Endometrial microvascular endothelial cells (primary cell): ENCODE measurements at regions not wholly inside any gene's neighbourhood (a gene's known extent, or its start where the extent isn't known, plus 50 kb on each side); places are given as distances from the start of the nearest gene placed in this dataset.

ENCODE experiments used
- in situ Hi-C: cut with HindIII; loops from 2 replicates; pipeline ENCODE4 v1.10.0; 2017; ENCODE audit warnings: low sequenced_read_pairs, low pct_unique_long_range_greater_than_20kb; ENCODE audit errors: inconsistent ontology term

DNA sequence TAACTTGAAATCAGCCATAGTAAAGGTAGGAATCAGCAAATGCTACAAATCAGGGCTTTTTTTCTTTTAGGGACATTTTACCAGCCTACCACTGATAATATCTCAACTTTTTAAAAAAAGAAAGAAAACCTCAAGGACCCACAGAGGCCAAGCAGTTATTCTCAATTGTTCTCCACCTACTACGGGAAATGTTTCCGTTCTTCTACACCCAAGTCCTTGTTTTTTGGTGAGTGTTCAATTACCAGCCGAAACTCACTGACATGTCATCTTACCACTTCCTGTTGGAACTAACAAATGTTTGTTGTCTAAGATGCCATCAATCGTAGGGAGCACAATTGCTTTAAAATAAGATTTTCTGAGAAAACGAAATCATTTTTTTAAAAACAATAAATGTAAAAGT lies 50.2 kb upstream of the CDK1 start:
- in situ Hi-C loops = no loop called here

DNA sequence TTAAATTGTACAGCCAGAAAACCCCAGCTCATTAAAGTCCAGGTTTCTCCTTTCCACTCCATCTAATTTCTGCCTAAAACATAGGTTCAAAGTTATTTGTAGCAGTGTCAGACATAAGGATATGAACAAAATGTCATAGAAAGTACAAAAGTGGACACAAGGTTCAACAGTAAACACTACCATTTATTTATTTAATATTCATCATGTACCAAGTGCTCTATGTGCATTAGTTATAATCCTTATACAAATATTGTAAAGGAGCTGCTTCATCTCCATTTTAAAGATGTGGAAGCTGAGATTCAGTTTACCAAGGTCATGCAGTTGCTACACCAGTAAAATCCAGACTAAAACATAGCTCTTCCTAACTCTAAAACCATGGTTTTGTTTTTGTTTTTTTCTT lies 52.0 kb upstream of the CDK1 start:
- in situ Hi-C loops = no loop called here

DNA sequence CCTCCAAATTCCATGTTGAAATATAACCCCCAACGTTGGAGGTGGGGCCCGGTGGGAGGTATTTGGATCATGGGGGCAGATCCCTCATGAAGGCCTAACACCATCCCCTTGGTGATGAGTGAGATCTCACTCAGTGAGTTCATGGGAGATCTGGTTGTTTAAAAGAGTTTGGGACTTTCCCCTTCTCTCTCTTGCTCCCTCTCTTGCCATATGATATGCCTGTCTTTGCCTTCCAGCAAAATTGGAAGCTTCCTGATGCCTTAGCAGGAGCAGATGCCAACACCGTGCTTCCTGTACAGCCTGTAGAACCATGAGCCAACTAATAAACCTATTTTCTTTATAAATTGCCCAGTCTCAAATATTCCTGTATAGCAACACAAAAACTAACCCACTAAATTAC lies 55.7 kb upstream of the CDK1 start:
- in situ Hi-C loops = no loop called here

DNA sequence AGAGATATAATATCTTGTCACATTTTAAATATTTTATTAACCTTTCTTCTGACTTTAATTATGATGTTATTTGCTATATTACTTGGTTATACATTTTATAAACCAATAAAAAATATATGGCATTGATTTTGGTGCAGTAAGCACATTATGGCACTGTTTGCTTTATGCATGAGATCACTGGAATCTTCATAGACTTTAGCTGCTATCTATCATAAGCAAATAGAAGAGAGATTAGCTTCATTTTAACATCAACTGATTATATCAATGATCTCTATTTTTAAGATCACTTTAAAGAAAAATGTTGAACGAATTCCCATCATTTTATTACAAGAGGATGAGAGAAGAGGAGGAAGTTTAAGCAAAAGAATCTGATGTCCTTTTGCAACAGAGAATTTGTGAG lies 58.6 kb upstream of the CDK1 start:
- in situ Hi-C loops = no loop called here

DNA sequence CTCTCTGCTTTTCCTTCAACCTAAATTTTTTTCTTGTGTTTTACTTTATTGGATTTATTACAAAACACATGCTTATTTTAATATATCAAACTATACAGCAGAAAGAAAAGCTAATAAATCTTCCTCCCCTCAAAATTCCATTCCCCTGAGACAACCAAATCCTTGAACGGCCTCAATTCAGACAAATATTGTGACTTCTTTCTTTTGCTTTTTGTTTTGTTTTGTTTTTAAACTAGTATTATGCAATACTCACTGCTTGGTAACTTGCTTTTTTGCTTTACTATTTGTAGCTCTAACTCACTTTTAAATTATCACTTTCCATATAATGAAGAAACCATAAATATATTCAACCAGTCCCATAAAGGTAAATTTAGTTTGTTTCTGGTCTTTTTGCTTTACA lies 59.4 kb upstream of the CDK1 start:
- in situ Hi-C loops = no loop called here

DNA sequence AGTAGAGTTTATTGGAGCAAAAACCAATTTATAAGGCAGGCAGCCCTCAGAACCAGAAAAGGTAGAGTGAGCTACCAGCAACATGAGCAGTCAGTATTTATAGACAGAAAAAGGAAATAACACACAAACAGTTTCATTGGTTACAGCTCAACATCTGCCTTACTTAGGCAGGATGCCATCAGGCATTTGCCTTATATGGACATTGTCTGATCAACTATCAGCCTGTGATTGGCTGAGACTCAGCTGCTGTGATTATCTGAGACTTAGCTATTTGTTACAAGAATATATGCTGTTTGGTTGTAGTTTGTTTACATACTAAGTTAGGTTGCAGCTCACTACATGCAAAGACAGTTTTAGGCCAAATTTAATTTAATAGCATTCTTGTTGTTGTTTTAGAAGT lies 60.4 kb upstream of the CDK1 start:
- in situ Hi-C loops = no loop called here

DNA sequence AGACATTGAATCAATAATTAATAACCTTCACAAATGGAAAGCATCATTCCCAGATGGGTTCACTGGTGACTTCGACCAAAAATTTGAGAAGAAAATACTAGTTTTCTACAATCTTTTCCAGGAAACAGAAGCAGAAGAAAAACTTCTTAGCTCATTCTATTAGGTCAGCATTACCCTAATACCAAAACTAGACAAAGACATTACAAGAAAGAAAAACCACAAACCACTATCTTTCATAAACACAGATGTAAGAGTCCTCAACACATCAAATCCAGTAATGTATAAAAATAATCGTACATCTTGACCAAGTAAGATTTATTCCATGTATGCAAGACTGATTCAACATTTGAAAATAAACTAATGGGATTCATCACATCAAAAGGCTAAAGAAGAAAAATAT lies 64.0 kb upstream of the CDK1 start:
- in situ Hi-C loops = no loop called here

DNA sequence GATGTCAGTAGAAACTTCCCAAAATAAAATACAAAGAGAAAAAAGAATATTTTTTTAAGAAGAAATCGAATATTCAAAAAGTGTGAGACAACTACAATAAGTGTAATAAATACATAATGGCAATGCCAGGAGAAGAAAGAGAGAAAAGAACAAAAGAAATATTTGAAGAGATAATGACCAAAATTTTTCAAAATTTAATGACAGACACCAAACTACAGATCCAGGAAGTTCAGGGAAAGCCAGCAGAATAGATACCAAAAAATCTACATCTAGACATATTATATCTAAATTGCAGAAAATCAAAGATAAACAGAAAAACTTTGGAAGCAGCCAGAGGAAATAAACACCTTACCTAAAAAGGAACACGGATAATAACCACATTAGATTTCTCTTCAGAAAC lies 66.8 kb upstream of the CDK1 start:
- in situ Hi-C loops = no loop called here

DNA sequence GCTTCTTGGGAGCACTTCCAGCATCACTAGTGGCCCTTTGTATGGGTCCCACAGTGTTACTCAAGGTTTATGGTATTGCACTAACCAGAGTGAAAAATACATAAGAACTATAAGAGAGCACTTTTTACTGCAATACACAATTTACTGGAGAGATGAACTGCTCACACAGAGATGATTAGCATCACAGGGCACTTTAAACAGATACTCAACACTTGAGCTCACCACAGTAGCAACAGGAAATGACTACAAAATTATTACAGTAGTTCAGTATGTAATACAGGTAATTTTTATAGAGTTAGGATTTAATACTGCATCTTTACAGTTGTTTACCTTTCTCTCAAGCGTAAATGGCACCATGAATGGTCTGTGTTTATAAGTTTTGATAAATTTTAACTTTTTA lies 68.2 kb upstream of the CDK1 start:
- in situ Hi-C loops = no loop called here

DNA sequence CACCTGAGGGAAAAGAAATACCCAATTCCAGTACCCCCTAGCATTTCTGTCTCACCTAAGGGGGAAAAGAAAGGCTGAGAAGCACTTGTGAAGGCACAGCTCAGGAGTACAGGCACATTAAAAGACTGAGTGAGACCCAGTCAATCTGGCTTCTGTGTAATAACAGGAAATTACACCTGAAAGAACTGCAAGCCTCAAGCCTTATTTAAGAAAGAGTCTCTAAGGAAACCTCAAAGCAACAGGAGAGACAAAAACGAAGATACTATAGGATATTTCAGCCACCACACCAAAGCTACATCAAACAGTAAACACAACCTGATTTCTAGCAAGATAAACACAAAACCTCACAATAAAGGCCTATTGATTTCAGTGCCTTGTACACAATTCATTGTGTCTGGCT lies 69.6 kb upstream of the CDK1 start:
- in situ Hi-C loops = no loop called here

DNA sequence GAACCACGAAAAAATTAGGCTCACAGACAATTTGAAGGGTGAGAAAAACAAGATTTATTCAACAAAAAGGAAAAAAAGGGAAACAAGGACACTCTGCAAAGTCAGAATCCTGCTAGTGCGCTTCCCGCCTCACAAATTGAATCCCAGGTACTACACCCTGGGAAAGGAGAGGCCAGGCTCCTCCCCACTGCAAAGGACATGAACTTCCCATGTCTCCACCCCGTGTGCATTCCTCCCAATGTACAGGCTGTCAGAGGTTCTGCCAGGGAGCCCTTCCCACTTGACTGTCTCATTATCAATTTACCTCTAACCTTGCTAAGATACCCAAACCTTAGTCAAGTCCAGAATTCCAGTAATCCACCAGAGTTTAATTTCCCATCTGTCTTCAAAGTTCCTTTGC lies 70.4 kb upstream of the CDK1 start:
- in situ Hi-C loops = no loop called here

DNA sequence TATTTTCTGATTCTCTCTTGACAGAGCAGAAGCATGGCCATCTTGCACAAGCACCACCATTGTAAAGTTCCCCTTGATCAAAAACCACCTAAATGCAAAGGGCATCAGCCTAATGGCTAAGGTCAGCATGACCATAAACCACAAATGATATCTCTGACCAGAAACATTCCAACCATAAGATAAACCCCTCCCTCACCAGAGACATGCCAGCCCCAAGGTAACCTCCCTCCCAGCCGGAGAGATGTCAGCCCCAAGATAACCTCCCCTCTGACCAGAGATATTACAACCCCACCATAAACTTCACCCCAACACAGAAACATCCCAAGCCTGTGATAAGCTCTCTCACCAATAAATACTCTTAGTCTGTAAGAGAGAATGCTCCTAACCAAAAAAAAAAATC lies 72.1 kb upstream of the CDK1 start:
- in situ Hi-C loops = no loop called here

DNA sequence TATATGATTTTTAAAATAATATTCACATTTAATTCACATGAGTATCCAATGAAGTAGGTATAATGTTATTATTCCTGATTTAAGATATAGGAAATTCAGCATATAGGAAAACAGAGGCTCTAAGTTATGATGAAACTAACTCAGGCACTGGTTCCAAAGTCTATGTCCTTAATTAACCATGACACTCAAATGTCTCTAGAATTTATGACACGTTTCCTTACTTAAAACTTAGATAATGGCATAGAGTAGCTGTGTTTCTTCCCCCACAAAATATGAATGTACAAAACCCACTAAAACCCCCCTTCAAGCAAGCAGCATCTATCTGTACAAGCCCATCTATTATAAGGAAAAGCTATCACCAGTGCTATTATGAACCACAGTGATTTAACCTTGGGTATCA lies 72.9 kb upstream of the CDK1 start:
- in situ Hi-C loops = no loop called here

DNA sequence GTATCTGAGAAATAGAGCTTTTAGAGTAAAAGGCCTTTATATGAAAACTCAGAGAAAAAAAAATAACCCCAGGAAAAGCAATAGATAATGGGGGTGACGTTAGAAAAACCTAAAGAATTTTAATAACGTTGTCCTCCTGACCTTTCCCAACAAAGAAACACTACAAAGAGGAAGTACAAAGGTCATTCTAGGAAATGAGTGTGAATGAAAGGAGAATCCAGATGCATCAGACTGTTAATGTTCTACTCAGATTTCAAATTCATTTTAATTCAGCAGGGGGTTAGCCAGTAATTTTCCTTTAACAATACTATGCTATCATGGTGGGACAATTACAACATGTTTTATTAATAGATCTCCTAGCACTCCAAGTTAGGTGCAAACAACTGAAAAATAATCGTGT lies 73.8 kb upstream of the CDK1 start:
- in situ Hi-C loops = no loop called here

DNA sequence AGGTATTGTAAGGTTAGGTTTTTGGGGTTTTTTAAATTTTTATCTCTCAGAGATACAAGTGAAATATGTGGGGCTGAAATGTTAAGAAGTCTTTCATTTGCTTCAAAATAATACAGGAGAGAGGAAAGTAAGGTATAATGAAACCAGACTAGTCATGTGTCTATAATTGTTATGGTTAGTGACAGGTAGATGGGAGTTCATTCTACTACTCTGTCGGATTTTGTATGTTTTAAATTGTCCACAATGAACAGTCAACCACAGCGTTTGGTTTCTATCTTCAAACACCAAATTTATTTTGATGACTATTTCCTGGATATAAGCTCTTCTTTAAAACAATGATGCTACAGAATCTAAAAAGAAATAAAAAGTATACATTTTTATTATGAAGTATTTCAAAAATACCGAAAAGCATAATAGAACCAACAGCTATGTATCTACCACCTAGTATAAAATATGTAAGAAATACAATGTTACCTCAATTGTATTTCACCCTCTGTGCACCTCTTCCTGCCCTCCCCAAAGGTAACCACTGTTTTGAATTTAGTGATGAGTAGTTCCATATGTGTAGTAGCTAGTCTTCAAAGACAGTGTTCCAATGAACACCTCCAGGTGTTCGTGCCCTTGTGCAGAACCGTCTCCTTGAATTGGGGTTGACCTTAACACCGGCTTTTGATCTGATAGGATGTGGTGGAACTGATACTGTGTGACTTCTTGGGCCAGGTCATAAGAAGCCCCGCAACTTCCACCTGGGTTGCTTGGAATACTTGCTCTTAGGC lies 74.8 kb upstream of the CDK1 start:
- in situ Hi-C loops = no loop called here

DNA sequence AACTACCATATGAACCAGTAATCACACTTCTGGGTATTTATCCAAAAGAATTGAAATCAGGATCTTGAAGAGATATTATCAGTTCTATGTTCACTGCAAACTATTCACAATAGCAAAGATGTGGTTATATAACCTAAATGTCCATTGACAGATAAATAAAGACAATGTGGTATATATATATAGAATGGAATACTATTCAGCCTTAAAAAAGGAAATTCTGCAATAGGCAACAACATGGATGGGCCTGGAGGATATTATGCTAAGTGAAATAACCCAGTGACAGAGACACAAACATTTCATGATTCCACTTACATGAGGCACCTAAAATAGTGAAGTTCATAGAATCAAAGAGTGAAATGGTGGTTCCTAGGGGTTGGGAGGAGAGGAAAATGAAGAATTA lies 90.6 kb upstream of the CDK1 start:
- in situ Hi-C loops = no loop called here

DNA sequence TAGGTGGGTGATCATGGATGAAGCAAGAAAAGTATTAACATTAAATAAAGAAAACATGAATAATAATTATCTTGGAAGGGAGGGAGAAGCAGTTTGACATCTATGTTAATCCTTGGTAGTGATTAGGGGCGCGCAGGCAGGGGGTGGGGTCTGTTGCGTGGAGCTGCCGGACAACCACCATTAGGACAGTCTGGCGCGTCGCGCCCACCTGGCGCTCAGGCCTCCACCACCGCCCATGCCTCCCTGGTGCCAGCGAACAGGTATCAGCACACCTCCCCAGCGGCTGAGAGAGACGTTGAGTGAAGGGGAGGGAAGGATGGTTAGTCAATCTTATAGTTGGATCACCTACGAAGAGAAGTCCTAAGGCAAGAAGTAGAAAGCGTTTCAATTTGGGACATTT lies 94.2 kb upstream of the CDK1 start:
- in situ Hi-C loops = no loop called here

DNA sequence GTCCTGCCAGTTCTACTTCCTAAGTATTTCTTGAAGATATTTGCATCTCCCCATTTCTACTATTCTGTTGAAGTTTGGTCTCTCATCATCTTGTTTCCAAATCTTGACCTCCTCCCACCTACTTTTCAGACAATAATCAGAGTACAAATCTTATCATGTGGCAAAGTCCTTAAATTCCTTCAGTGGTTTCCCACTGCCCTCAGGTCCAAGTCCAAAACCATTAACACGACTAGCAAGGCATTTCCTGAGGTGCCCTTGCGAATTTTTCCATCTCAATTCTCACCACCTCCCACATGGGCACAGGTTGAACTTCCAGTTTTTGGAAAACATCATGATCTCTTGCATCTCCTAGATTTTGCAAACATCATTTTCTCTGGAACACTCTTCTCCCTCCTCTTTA lies 97.2 kb upstream of the CDK1 start:
- in situ Hi-C loops = no loop called here

DNA sequence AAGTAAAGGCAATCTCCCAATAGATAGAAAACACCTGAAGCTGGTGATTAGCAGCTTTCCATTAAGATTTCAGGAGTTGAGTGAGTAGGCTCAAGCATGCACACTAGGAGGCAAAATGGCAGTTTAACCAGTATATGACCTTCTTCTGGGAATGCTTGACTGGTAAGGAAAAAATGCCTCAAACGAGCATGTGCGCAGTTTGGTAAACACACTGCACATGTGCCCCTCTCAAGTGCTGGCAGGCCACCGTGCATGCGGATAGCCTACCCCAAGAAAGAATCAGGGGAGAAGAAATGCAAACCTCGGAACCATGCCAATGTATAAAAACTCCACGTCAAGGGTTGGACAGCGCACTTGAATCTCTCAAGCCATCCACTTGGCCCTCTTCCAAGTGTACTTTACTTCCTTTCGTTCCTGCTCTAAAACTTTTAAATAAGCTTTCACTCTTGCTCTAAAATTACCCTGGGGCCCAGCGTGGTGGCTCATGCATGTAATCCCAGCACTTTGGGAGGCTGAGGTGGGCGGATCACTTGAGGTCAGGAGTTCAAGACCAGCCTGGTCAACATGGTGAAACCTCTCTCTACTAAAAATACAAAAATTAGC lies 98.8 kb upstream of the CDK1 start:
- in situ Hi-C loops = no loop called here

DNA sequence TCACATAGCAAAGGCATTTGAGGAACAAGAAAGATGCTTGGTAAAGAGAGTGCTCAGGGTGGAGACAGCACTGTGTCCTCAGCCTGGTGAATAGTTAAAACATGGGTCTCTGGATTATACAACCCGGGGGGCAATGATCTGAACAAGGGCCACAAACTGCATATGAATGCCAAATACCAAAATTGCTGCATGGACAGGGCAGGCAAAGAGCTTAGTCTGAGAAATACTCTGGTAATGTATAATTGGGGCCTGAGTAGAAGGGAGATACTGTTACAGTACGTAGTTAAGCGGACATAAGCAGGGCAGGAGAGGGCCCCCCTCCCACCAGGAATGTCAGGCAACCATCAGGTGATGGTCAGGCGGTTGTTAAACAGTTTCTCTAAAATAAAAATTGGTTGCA lies 99.3 kb upstream of the CDK1 start:
- in situ Hi-C loops = no loop called here

DNA sequence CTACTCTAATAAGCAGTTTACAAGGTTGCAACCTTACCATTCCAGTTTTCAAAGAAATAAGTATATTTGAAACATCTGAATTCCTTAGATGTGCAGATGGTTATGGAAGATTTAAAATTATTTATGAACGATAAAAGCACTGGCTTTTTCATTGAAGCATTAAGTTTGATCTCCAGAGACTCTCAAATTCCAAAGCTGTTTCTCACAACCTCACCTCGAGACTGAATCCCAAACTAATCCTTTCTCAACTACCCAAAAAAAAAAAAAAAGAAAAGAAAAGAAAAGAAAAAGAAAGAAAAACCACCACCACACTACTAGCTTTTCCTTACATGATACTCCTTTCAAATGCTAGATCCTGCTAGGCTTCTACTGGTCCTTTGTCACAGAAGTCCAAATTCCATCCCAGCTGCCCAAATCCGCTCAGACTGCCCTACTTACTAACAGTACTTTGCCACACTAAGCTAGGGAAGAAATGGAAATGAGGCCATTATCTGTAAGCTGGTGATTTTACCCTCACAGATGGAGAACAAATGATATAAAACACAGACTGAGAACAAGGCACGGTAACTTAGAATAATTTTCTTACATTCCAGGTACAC lies 100.6 kb upstream of the CDK1 start:
- in situ Hi-C loops = no loop called here
